ENCODE measurements at regions not wholly inside any gene's neighbourhood (a gene's known extent, or its start where the extent isn't known, plus 50 kb on each side); places are given as distances from the start of the nearest gene placed in this dataset.
A peak's percentile ranks its signal among the peaks of the same experiment; 100 is the strongest.

DNA sequence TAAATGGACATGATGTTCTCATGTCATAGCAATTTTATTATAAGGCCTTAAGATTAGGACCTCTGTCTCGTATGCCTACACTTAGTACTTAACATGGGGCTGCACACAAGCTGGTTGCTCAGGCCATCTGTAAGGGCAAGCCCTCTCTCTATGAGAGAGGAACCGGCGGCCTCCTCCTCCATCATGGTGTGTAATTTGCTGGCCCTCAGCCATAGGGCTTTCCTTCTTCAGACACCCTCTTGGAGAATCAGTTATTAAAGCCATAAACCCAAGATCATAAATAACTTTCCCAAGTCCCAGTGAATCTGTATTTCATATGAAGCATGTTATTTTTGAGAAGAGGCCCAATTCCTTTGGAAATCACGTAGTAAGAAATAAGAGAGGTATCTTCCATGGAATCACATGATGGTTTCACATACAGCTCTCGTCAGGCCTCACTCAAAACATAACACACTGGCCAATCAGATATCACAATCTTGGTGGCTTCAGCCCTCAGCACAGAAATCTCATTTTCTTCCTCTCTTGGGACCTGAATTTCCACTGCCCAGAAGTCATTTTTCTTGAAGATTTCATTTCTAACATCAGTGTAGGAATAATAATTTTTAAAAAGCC, 92.6 kb downstream of the RDH14 start:
- H3K27ac ChIP-seq = no peak overlapping the region
- no peak for TF ChIP-seq ZFX (IDR thresholded peaks at IDR 0.05; ENCODE audit: borderline replicate concordance)
- TF ChIP-seq, protein P1, sequence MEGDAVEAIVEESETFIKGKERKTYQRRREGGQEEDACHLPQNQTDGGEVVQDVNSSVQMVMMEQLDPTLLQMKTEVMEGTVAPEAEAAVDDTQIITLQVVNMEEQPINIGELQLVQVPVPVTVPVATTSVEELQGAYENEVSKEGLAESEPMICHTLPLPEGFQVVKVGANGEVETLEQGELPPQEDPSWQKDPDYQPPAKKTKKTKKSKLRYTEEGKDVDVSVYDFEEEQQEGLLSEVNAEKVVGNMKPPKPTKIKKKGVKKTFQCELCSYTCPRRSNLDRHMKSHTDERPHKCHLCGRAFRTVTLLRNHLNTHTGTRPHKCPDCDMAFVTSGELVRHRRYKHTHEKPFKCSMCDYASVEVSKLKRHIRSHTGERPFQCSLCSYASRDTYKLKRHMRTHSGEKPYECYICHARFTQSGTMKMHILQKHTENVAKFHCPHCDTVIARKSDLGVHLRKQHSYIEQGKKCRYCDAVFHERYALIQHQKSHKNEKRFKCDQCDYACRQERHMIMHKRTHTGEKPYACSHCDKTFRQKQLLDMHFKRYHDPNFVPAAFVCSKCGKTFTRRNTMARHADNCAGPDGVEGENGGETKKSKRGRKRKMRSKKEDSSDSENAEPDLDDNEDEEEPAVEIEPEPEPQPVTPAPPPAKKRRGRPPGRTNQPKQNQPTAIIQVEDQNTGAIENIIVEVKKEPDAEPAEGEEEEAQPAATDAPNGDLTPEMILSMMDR (IDR thresholded peaks at IDR 0.05) = no peak

DNA sequence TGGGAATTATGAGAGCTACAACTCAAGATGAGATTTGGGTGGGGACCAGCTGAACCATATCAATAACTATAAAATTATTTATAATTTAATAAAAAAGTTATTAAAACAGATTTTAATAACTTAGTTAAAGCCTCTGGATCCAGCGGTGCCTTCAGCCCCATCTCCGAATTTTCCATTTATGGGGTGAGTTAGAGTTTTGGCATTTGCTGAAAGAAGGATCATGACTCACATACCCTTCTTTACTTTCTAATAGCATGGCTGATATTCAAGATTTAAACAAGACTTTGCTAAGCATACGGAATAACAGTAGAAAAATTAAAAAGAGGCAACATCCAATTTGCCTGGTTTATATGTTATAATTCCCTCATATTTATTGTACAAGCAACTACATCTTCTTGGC, 94.5 kb downstream of the RDH14 start:
- TF ChIP-seq, protein P1 (IDR thresholded peaks at IDR 0.05) = no peak
- TF ChIP-seq ZFX (IDR thresholded peaks at IDR 0.05; ENCODE audit: borderline replicate concordance) = no peak
- no peak overlapping the region for H3K27ac ChIP-seq

DNA sequence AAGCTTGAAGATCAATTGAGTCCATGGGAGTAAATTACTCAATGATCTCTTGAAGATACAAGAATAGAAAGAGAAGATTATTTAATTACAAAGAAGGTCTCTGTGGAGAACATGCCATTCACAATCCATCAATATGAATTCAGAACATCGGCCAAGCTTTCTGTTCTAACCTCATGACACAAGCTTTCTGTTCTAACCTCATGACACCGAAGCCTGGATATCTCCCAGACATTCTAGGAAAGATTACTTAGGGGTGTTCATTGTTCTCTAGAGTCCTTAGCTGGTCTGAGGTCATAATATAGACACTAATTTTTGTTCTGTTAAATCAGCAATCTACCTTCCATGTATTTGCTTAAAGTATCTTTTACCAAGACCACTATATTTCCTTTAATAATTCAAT, 95.5 kb downstream of the RDH14 start:
- TF ChIP-seq, protein P1 (IDR thresholded peaks at IDR 0.05) = no peak
- no peak for TF ChIP-seq ZFX (IDR thresholded peaks at IDR 0.05; ENCODE audit: borderline replicate concordance)
- H3K27ac ChIP-seq = no peak overlapping the region

DNA sequence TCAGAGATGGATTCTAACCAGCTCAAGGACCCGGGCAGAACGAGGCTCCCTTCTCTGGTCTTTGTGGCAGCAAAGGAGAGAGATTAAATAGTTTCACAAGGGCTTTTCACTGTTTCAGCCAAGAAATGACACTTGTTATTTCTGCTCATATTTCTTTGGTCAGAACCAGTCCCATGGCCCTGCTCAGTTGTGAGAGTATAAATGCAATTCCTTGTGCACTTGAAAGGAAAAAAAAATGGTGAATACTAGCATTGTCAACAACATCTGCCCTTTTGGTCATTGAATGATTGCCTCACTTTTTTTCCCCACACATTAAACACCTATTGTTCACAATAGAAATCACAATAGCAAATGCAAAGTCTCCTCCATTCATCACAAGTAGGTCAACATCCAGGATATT, 104.4 kb downstream of the RDH14 start:
- no peak overlapping the region for H3K27ac ChIP-seq

DNA sequence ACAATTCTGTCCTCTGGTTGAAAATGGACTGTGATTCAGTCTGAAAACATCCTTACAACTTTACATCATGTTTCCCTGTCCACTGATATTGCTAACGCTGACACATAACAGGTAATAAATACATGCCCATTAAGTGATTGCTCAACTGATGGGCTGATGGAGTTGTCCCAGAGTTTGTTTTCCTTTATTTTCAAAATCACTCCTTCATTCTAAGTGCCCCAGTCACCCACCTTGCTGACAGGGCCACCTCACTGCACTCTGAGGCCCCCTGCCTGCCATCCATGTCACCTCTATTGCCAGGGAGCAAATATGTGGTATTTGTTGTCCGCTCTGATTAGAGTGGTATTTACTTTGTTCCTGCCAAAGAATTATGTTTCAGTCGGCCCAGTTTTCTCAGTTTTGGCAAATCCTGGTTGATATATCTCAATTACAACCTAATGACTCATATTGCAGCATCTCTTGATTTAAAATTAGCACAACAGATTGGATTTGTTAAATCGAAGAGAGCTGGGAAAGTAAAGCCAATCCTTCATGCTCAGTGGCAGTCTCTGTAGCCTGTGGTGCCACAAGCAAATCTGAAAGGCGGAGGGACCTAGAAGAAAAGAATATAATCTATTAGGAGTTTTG, 105.1 kb downstream of the RDH14 start:
- no peak overlapping the region for H3K27ac ChIP-seq
- no peak for TF ChIP-seq ZFX (IDR thresholded peaks at IDR 0.05; ENCODE audit: borderline replicate concordance)
- TF ChIP-seq, protein P1 (IDR thresholded peaks at IDR 0.05) = peak; percentile 35

More for the DNA sequence above, 104.4 kb downstream of the RDH14 start:
- TF ChIP-seq, protein P1 (IDR thresholded peaks at IDR 0.05) = no peak
- TF ChIP-seq ZFX (IDR thresholded peaks at IDR 0.05; ENCODE audit: borderline replicate concordance) = no peak

DNA sequence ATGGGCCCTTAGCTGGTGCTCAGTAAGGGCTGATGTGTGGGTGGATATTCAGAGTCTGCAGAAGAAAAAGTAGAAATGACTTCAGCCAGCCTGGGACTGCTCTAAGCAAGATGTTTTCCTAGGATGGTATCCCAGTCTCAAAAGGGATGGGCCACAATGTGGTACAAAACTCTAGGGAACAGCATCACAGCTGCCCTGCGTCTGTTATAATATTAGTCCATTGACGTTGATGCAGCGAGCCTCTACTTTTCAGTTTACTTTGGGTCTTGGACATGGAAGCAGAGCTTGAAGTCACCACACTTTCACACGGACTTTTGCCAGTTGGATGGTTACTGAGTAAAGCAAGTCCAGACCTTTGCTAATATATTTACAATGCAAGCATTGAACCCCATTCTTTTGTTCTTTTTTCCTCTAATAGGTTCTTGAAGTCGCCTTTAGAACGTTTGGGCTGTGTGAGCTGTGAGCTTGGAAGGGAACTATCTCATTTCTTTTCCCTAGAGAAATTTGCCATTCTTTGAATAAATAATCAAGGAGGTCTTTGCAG, 105.7 kb downstream of the RDH14 start:
- H3K27ac ChIP-seq = no peak overlapping the region

More for the DNA sequence above, 105.7 kb downstream of the RDH14 start:
- TF ChIP-seq ZFX (IDR thresholded peaks at IDR 0.05; ENCODE audit: borderline replicate concordance) = no peak
- TF ChIP-seq, protein P1 (IDR thresholded peaks at IDR 0.05) = no peak
